ENCODE measurements at regions not wholly inside any gene's neighbourhood (a gene's known extent, or its start where the extent isn't known, plus 50 kb on each side); places are given as distances from the start of the nearest gene placed in this dataset.

DNA sequence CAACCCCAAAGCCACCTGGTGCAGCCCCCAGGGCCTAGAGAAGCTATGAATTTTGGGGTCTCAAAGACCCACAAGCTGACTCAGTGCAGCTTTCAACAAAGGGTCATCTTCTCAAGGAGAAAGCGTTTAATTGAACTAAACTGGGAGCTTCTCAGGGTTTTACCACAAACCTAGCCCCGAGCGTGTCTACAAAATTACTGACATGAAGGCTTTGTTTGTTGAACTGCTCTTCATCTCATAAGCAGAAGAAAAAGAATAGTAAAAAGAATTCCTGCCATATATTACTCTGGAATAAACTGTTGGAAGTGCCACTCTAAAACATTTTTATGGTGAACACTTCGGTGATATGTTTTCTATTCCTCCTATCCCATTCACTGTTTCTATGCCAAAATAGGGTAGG lies 50.8 kb upstream of the INCENP start:
- DNase-seq (ENCODE audit: extremely low read depth, low read depth, low spot score), result no peak

DNA sequence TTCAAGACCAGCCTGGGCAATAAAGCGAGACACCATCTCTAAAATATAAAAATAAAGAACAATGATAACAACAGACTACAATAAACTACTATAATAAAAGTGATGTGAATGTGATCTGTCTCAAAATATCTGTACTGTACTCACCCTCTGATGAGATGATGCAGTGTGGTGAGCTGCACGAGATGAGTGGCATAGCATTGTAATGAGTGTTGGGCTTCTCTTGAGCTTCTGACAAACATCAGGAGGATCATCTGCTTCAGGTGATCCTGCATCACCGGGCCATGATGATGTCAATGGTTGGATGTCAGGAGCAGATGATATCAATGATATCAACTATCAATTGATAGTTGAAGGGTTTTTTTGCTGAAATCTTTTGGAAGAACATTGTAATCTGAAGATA lies 52.4 kb upstream of the INCENP start:
- no peak for DNase-seq (ENCODE audit: extremely low read depth, low read depth, low spot score)

DNA sequence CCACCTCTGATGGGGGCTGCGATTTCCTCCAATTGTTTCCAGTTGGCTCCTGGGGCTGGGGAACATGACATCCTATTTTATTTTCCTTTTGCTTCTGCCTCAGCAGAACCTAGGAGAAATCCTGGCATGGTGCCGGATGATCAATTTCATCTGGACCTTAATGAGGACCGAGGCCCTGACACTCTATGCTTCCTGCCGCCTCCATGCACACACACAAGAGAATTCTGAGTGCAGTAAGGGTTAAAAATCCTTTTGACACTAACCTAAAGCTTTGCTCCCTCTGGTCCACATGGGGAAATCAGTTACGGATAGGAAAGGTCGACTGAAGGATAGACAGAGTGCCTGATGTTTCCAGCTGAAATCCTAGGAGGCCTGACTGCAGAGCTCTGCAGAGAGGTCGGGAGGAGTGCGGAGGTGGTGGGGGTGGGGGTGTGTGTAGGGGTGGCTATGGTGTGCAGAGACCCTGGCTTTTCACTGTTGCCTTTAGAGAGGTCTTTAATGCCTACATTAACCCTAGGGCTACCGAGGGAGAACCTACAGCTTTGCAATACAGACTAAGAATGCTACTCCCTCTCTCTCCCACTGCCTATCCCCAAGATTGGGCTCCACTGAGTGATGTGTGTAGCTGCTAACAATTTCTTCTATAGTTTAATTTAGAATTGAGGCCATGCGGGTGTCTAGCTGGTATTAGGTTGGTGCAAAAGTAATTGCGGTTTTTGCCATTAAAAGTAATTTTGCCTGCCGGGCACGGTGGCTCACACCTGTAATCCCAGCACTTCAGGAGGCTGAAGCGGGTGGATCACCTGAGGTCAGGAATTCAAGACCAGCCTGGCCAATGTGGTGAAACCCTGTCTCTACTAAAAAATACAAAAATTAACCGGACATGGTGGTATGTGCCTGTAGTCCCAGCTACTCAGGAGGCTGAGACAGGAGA lies 53.6 kb upstream of the INCENP start:
- no peak for DNase-seq (ENCODE audit: extremely low read depth, low read depth, low spot score)

DNA sequence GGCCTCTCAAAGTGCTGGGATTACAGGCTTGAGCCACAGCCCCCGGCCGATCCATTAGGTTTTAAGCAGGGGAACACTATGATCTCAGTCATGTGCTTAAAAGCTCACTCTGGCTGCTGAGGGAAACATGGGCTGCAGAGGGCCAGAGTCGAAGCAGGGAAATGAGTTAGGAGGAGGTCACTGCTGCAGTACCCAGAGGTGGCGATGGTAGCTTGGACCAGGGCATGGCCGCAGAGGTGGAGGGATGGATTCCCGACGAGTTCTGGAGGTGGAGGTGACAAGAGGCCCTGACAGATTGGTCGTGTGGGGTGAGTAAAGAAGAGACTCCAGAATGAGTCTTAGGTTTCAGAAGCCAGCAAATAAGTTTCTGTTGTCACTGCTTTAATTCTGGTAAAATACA lies 54.4 kb upstream of the INCENP start:
- DNase-seq (ENCODE audit: extremely low read depth, low read depth, low spot score), result no peak

DNA sequence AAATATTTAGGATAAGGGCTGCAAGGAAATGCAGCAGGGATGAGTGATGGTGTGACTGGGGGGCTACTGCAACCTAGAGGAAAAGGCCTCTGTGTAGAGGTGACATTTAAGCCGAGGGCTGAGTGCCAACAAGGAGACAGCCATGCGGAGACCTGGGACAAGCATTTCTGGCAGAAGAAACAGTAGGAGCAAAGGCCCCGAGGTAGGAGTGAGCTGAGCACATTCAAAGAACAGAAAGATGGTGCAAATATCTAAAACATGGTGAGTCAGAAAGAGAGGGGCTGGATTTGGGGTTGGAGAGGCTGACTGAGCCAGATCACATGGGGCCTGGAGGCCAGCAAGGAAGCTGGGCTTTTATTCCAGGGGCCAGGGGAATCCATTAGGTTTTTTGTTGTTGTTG lies 55.1 kb upstream of the INCENP start:
- DNase-seq (ENCODE audit: extremely low read depth, low read depth, low spot score), result no peak

DNA sequence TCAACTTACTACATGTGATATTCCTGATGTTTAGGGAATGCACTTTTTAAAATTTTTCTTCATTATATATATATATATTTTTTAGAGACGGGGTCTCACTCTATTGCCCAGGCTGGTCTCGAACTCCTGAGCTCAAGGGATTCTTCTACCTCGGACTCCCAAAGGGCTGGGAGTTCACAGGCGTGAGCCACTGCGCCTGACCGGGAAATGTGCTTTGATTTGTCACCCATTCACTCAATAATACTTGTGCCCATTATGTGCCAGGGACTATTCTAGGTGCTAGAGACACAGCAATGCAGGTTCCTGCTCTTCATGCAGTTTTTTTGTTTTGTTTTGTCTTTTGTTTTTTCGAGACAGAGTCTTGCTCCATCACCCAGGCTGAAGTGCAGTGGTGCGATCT lies 56.1 kb upstream of the INCENP start:
- no peak for DNase-seq (ENCODE audit: extremely low read depth, low read depth, low spot score)

- DNase-seq (ENCODE audit: extremely low read depth, low read depth, low spot score), result no peak
Observed at GRCh38 chr11:62064221-62064620, 59.6 kb upstream of the INCENP start.

DNA sequence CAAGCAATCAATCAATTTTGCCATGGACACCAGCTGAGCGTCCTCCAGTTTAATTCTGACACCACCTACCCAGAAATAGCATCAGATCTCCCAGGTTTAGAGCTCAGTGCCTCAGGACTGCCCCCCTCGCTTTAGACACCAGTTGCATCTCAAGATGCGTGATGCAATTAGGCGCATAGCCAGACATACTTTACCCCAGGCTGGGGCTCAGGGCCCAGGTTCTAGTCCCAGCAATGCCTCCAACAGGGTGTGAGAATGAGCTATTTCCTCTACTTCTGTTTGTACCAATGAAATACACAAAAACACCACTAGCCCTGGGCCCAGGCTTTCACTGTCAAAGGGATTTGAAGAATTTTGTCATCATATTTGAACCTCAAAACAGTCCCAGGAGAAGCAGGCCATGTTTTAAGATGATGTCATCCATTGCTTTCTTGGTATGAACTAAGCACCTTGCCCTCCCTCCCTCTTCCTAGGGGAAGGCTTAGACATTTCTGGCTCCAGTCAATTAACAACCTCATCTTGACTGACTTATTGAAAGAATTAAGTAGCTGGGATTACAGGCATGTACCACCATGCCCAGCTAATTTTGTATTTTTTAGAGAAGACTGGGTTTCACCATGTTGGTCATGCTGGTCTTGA lies 61.5 kb upstream of the INCENP start:
- DNase-seq (ENCODE audit: extremely low read depth, low read depth, low spot score), result no peak

GRCh38 chr11:62061356-62062222 lies 62.2 kb upstream of the INCENP start:
- no peak for DNase-seq (ENCODE audit: extremely low read depth, low read depth, low spot score)

DNA sequence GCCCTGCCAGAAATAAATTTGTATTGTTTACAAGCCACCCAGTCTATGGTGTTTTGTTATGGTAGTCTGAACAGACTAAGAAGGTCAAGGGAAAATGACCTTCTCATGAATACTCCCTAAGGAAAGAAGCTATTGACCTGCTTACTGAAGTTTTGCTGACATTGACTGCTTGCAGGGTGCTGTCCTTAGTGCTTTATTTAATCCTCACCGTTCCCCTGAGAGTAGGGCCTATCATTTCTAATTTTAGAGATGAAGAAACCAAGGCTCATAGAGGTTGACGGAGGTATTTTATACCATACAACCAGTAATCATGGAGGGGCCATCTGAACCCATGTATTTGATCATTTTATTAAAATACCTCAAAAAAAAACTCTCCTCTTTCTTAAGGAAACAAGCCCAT lies 66.7 kb upstream of the INCENP start:
- no peak for DNase-seq (ENCODE audit: extremely low read depth, low read depth, low spot score)

DNA sequence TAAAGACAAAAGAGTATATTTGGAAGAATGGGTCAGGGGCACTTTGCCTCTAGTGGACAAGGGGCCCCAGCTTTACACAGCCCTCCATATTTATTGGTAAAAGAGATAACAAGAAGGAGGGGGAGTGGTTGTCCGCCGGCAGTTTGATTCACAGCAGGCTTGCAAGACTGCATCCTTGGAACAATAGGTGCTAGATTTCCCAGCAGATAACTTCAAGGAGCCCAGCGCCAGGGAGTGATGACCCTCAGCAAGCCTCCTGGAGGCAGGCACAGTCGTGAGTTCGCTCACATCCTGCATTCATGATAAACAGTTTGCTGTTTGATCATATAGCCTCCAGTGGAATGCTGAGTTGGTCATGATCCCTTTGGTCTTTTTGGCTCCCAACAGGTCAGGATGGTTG lies 67.8 kb upstream of the INCENP start:
- no peak for DNase-seq (ENCODE audit: extremely low read depth, low read depth, low spot score)

DNA sequence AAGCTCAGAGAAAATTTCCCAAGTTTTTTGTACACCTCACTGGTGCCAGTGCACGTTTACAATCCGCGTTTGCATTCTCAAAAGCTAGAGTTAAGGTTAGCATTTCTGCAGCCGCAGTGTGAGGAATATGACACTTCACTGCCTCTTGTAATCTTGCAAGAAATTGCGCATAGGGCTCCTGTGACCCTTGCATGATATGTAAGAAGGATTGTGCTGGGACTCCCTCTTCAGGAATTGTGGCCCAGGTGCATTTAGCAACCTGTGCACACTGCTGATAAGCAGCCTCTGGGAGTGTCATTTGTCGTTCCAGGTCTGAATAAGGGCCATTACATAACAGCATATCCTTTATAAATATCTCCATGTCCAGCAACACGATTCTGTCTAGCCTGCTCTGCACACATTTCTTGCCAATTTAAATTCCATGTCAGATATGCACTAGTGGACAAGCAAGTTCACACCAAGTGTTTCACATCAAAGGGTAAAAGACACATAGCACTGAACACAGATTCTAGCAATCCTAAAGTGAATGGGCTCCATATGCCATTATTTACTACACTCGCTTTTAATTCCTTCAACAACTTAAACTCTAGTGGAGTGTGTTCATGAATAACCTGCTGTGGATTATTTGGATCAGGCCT lies 69.2 kb upstream of the INCENP start:
- DNase-seq (ENCODE audit: extremely low read depth, low read depth, low spot score), result peak; percentile 5

- no peak for DNase-seq (ENCODE audit: extremely low read depth, low read depth, low spot score)
Observed at GRCh38 chr11:62054081-62054480, 69.7 kb upstream of the INCENP start.

DNA sequence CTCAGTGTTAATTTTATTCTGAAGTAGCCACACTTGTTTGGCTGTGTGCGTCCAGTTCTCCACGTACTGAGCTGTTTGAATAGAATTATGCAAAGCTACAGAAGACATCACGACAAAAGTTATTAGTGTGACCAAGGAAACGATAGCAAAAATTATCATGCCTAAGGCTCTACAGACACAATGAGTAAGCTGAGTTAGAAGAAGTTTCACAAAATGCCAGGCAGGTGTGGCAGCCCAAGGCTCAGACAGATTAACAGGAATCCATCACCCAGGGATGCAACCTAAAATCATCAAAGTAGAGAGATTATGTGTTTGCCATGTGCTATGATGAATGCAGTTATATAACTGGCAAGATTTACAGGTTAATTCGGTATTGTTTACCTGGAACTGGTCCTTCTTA lies 73.1 kb upstream of the INCENP start:
- no peak for DNase-seq (ENCODE audit: extremely low read depth, low read depth, low spot score)

DNA sequence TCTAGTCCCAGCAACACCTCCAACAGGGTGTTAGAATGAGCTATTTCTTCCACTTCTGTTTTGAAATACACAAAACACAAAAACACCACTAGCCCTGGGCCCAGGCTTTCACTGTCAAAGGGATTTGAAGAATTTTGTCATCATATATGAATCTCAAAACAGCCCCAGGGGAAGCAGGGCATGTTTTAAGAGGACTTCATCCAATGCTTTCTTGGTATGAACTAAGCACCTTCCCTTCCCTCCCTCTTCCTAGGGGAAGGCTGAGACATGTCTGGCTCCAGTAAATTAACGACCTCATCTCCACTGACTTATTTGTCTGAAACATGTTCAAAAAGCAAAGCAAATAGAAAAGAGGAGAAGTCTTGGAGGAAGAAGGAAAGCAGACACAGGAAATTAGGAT lies 75.7 kb upstream of the INCENP start:
- DNase-seq (ENCODE audit: extremely low read depth, low read depth, low spot score), result no peak

DNA sequence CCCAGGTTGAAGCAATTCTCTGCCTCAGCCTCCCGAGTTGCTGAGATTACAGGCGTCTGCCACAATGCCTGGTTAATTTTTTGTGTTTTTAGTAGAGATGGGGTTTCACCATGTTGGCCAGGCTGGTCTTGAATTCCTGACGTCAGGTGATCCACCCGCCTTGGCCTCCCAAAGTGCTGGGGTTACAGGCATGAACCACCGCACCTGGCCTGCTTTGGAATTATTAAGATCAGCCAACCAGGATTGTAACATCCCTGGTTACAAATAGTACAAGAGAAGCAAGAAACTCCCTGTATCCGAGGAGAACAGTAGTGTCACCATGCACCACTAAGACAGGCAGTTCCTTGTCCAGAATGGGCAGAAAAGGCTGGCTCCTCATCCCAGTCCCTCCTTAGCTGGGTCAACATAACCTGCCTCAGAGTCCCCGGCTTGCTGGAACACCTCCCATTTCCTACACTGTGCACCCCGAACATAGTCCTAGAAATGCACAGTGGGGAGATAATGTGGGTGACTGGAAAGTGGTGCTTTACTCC lies 77.2 kb upstream of the INCENP start:
- DNase-seq (ENCODE audit: extremely low read depth, low read depth, low spot score), result no peak

DNA sequence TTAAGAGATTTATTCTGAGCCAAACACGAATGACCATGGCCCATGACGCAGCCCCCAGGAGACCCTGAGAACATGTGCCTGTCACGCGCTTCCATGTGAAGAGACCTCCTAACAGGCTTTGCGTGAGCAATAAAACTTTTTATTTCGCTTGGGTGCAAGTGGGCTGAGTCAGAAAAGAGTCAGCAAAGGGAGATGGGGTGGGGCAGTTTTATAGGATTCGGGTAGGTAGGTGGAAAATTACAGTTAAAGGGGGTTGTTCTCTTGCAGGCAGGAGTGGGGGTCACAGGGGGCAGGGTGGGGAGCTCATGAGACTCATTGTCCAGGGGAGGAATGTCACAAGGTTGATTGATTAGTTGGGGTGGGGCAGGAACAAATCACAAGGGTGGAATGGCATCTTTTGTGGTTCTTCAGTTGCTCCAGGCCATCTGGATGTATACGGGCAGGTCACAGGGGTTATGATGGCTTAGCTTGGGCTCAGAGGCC lies 77.2 kb upstream of the FTH1 start:
- DNase-seq (ENCODE audit: extremely low read depth, low read depth, low spot score), result no peak

DNA sequence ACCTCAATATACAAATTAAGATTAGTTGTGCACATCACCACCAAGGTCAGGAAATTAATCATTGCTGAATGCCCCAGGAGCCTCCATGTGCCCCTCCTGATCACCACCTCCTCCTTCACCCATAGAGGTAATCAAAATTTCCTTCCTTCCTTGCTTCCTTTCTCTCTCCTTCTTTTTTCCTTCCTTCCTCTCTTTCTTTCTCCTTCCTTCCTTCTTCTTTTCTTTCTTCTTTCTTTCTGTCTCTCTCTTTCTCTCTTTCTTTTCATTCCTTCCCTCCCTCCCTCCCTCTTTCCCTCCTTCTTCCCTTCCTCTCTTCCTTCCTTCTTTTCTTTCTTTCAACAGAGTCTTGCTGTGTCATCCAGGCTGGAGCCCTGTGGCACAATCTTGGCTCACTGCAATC lies 67.9 kb upstream of the FTH1 start:
- DNase-seq (ENCODE audit: extremely low read depth, low read depth, low spot score), result no peak

- no peak for DNase-seq (ENCODE audit: extremely low read depth, low read depth, low spot score)
Observed at GRCh38 chr11:62034036-62034338, 66.6 kb upstream of the FTH1 start.

DNA sequence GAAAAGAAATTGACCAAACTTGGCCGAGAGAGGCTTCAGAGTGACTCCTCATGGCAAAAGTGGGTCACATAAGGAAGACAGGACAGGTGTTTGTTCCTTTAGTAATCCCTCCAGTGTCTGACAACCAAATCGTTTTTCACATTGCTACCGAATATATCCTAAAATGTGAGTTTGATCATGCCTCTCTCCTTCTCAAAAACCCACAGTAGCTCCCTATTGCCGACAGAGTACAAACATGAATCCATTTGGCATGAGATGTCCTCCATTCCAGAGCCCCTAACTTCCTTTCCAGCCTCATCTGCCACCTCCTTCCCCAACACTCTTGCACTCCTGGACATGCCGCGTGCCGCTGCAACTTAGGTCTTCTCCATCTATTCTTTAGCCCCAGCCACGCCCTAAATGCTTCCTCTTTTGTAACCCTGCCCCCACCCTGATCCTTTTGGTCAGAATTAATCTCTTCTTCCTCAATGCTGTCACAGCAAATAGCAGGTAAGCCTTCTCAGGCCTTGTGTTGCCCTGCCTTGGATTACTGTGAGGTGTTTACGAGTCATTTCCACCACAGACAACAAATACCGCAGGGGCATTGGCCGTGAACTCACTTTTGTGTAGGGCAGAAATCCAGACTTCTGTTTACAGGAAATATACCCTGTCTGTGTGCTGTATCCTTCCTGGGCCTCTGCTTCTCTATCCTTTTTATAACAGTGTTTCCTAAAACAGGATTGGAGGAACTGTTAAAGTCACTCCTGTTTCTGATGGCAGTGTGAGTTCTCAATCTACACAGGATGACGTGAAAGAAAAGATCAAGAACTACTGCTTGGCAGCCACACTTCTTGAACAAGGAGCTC lies 66.0 kb upstream of the FTH1 start:
- no peak for DNase-seq (ENCODE audit: extremely low read depth, low read depth, low spot score)

Measured in glomerular endothelial cell (primary cell).